ENCODE measurements at regions not wholly inside any gene's neighbourhood (a gene's known extent, or its start where the extent isn't known, plus 50 kb on each side); places are given as distances from the start of the nearest gene placed in this dataset.

DNA sequence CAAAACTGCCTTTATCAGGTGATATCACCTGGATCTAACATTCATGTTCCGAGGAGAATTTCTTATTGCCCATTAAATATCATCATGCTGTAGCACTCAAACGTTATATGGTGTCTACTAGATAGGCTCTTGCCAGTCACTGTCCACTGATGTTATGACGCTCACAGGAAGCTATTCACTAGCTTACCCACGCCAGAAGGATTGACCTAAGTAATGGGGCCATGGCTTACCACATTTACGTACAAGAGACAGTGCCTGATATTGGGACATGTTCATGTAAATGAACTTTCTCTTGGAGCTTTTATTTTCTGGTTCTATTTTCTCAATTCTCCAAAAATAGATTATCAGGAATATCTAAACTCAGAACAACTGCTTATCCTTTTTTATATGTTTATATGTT, 91.7 kb upstream of the NAALADL2 start:
- Histone ChIP-seq H3K36me3 (ENCODE audit: control insufficient read depth in 2 of 3, insufficient read depth in 3 of 3, low read length in 3 of 3) (no peaks in the 10 kb centered on the region), H3K9me3 (ENCODE audit: control insufficient read depth in 2 of 3, insufficient read depth in 1 of 3, low read length in 3 of 3) (no peaks in the 10 kb centered on the region), H3K4me1 (ENCODE audit: control insufficient read depth in 2 of 3, insufficient read depth in 2 of 3, low read depth in 1 of 3, low read length in 3 of 3) (no peaks in the 10 kb centered on the region), H3K4me3 (ENCODE audit: low read length in 3 of 3) (no peak overlapping the region), H3K27ac (ENCODE audit: low read depth in 2 of 2, low read length in 2 of 2) (no peak overlapping the region), H3K9ac (ENCODE audit: low read length in 3 of 3) (no peak overlapping the region), H3K27me3 (ENCODE audit: control insufficient read depth, insufficient read depth, low read length) (no peaks in the 10 kb centered on the region)
- DNase-seq (no peak), FAIRE-seq (no peak)
- intact Hi-C loops (cut with DNase I), result no loop called here
- TF ChIP-seq, protein P1, sequence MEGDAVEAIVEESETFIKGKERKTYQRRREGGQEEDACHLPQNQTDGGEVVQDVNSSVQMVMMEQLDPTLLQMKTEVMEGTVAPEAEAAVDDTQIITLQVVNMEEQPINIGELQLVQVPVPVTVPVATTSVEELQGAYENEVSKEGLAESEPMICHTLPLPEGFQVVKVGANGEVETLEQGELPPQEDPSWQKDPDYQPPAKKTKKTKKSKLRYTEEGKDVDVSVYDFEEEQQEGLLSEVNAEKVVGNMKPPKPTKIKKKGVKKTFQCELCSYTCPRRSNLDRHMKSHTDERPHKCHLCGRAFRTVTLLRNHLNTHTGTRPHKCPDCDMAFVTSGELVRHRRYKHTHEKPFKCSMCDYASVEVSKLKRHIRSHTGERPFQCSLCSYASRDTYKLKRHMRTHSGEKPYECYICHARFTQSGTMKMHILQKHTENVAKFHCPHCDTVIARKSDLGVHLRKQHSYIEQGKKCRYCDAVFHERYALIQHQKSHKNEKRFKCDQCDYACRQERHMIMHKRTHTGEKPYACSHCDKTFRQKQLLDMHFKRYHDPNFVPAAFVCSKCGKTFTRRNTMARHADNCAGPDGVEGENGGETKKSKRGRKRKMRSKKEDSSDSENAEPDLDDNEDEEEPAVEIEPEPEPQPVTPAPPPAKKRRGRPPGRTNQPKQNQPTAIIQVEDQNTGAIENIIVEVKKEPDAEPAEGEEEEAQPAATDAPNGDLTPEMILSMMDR (IDR thresholded peaks at IDR 0.05; ENCODE audit: borderline replicate concordance, extremely low read depth, insufficient read depth), result no peak

- Histone ChIP-seq H3K36me3 (ENCODE audit: control insufficient read depth in 2 of 3, insufficient read depth in 3 of 3, low read length in 3 of 3) (no peaks in the 10 kb centered on the region), H3K4me3 (ENCODE audit: low read length in 3 of 3) (no peak overlapping the region), H3K4me1 (ENCODE audit: control insufficient read depth in 2 of 3, insufficient read depth in 2 of 3, low read depth in 1 of 3, low read length in 3 of 3) (no peaks in the 10 kb centered on the region), H3K27ac (ENCODE audit: low read depth in 2 of 2, low read length in 2 of 2) (no peak overlapping the region), H3K27me3 (ENCODE audit: control insufficient read depth, insufficient read depth, low read length) (no peaks in the 10 kb centered on the region), H3K9ac (ENCODE audit: low read length in 3 of 3) (no peak overlapping the region), H3K9me3 (ENCODE audit: control insufficient read depth in 2 of 3, insufficient read depth in 1 of 3, low read length in 3 of 3) (no peaks in the 10 kb centered on the region)
- no peak for FAIRE-seq
- TF ChIP-seq, protein P1 (IDR thresholded peaks at IDR 0.05; ENCODE audit: borderline replicate concordance, extremely low read depth, insufficient read depth), result no peak
- intact Hi-C loops (cut with DNase I), result no loop called here
- peak in 2 of 5 donors; percentile 7 to 31 for DNase-seq
These were observed 91.2 kb upstream of the NAALADL2 start for GRCh38 chr3:174767853-174768382.

DNA sequence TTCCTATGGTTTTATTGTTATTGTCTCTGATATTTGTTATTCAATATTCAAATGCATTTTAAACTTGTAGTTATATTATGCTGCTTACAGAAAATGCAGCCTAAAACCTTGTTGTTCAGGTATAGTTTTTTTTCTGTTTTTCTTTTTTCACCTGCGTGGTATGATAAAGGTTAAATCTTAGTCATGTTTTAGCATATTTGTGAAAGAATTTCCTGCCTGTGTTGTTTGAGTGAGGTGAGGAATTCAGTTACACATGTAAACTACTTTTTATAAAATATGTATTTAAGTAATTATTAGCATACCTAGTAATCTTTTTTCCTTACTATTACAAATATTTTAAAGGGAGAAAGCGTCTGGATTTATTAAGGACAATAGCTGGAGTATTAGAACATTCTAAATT, 90.0 kb upstream of the NAALADL2 start:
- FAIRE-seq, result no peak

More for the DNA sequence above, 90.0 kb upstream of the NAALADL2 start:
- intact Hi-C loops (cut with DNase I), result no loop called here
- no peaks in the 10 kb centered on the region for H3K36me3 ChIP-seq (ENCODE audit: control insufficient read depth in 2 of 3, insufficient read depth in 3 of 3, low read length in 3 of 3)
- no peaks in the 10 kb centered on the region for H3K4me1 ChIP-seq (ENCODE audit: control insufficient read depth in 2 of 3, insufficient read depth in 2 of 3, low read depth in 1 of 3, low read length in 3 of 3)
- H3K27ac ChIP-seq (ENCODE audit: low read depth in 2 of 2, low read length in 2 of 2), result no peak overlapping the region
- no peak overlapping the region for H3K4me3 ChIP-seq (ENCODE audit: low read length in 3 of 3)
- no peak overlapping the region for H3K9ac ChIP-seq (ENCODE audit: low read length in 3 of 3)
- DNase-seq, result no peak
- TF ChIP-seq, protein P1 (IDR thresholded peaks at IDR 0.05; ENCODE audit: borderline replicate concordance, extremely low read depth, insufficient read depth), result no peak
- H3K9me3 ChIP-seq (ENCODE audit: control insufficient read depth in 2 of 3, insufficient read depth in 1 of 3, low read length in 3 of 3), result no peaks in the 10 kb centered on the region
- no peaks in the 10 kb centered on the region for H3K27me3 ChIP-seq (ENCODE audit: control insufficient read depth, insufficient read depth, low read length)

Measured in kidney (tissue), 13 donors.